Spleen (tissue), 11 donors: ENCODE measurements at regions not wholly inside any gene's neighbourhood (a gene's known extent, or its start where the extent isn't known, plus 50 kb on each side); places are given as distances from the start of the nearest gene placed in this dataset.
A peak's percentile ranks its signal among the peaks of the same experiment; 100 is the strongest.

Experiments used
- DNase-seq: peaks from one replicate; pipeline ENCODE4 v3.0.0-alpha.2; 2020
- H3K27ac ChIP-seq, 8 donors: fragments of 200-600 bp; sonication (generic) in 7 of 8; 1 replicate in 4 of 8; 2 replicates in 4 of 8; pipeline versions ENCODE4 v1.5.0 to v1.8.0; 2016 to 2021; ENCODE audit warnings: inconsistent platforms in 4 of 8, mild to moderate bottlenecking in 4 of 8, moderate library complexity in 1 of 8
- H3K27me3 ChIP-seq, 7 donors: fragments of 200-600 bp; sonication (generic) in 6 of 7; replicated peaks in 1 of 7; 1 replicate in 4 of 7; 2 replicates in 3 of 7; pipeline versions ENCODE4 v1.5.0 to v1.8.0; 2016 to 2021; ENCODE audit warnings: inconsistent platforms in 3 of 7, mild to moderate bottlenecking in 1 of 7
- H3K36me3 ChIP-seq, 6 donors: fragments of 200-600 bp; sonication (generic) in 5 of 6; 1 replicate in 4 of 6; 2 replicates in 2 of 6; pipeline versions ENCODE4 v1.5.0 to v1.8.0; 2016 to 2021; ENCODE audit warnings: inconsistent platforms in 2 of 6
- H3K4me1 ChIP-seq, 6 donors: fragments of 200-600 bp; sonication (generic) in 5 of 6; 1 replicate in 3 of 6; 2 replicates in 3 of 6; pipeline versions ENCODE4 v1.5.0 to v1.8.0; 2016 to 2021; ENCODE audit warnings: inconsistent platforms in 3 of 6
- H3K4me3 ChIP-seq, 8 donors: fragments of 200-600 bp; sonication (generic) in 7 of 8; 1 replicate in 4 of 8; 2 replicates in 4 of 8; pipeline versions ENCODE4 v1.5.0 to v1.8.0; 2016 to 2021; ENCODE audit warnings: inconsistent platforms in 4 of 8, mild to moderate bottlenecking in 4 of 8, moderate library complexity in 2 of 8
- H3K9me3 ChIP-seq, 8 donors: fragments of 200-600 bp; sonication (generic) in 7 of 8; 1 replicate in 4 of 8; 2 replicates in 4 of 8; pipeline versions ENCODE4 v1.5.0 to v1.8.0; 2016 to 2021; ENCODE audit warnings: inconsistent platforms in 4 of 8
- CTCF ChIP-seq, 11 experiments: fragments of 200-600 bp in 7 of 11; fragments of 450-650 bp in 4 of 11; sonication (generic) in 4 of 11; IDR thresholded peaks in 8 of 11; conservative IDR thresholded peaks in 3 of 11; 1 replicate in 7 of 11; 2 replicates in 4 of 11; pipeline versions ENCODE4 v1.4.0 to v1.8.0; 2016 to 2021; ENCODE audit warnings: antibody characterized with exemption in 11 of 11, inconsistent platforms in 4 of 11, mild to moderate bottlenecking in 1 of 11
- POLR2A ChIP-seq, 3 donors: fragments of 450-650 bp; IDR thresholded peaks; one replicate each; pipeline ENCODE4 v1.5.1; 2017; ENCODE audit warnings: antibody characterized with exemption in 3 of 3, mild to moderate bottlenecking in 1 of 3
- POLR2AphosphoS5 ChIP-seq, 3 donors: sonication (generic); formaldehyde crosslinking; IDR thresholded peaks; one replicate each; pipeline ENCODE4 v1.5.1; 2017; ENCODE audit warnings: antibody characterized with exemption in 3 of 3
- WGBS, 5 donors: extraction: QIAGEN DNeasy Blood & Tissue Kit in 3 of 5; methylation state at CpG; one replicate each; pipeline versions ENCODE4 v1.1.5 to v1.1.7; 2013 to 2018; 5-methylcytosine and 5-hydroxymethylcytosine counted together
- intact Hi-C: fragments of 100-400 bp; cut with DNase I; formaldehyde crosslinking; loops from one replicate; pipeline ENCODE4 v1.15.0; 2023; ENCODE audit warnings: low total_unique reads
- donor health status: healthy with polysubstance abuse.
- donor health status: DM: no; HTN: no; CAD: no; lungs with moderate emphysema.
- donor health status: DM: no; HTN: no; CAD: no.
- donor health status: Bipolar disorder and iron deficiency.
- donor health status: healthy.
- donor health status: DM: no; HTN: no; CAD: no.
- donor health status: DM: yes; HTN: yes; CAD: no.

DNA sequence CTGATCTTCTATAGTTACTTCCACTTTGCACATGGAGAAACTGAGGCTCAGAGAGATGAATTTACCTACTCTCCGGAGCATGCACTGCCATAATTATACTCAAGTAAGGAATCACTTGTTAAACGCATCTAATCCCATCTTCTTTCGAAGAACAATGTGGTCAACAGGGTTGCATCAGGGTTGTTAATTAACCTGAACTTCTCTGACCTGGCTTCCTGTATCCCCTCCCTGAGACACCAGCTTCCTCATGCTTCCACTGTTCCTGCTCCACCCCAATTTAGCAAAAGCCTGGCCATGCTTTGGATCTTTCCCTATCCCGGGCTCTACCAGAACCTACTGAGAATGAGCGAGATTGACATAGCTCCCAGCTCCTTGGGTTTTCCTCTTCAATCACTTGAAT lies 136.7 kb downstream of the SMIM20 start:
- Histone ChIP-seq H3K27ac (no peak overlapping the region), H3K4me3 (no peak overlapping the region), H3K27me3 (peaks cover 0 to 6% (median 0%) of the 10 kb centered on the region in 7 donors), H3K9me3 (no peaks in the 10 kb centered on the region), H3K4me1 (peaks cover 0 to 9% (median 0%) of the 10 kb centered on the region in 6 donors), H3K36me3 (no peaks in the 10 kb centered on the region)
- intact Hi-C loops = no loop called here
- WGBS, 5 donors = 89 to 95% (median 91%) methylated on average over 5 of the region's 5 CpGs
- no peak for TF ChIP-seq POLR2A (IDR thresholded peaks at IDR 0.05)
- no peak for TF ChIP-seq CTCF (IDR thresholded peaks at IDR 0.05 in 8 of 11, conservative IDR thresholded peaks at IDR 0.05 in 3 of 11)
- no peak for TF ChIP-seq POLR2AphosphoS5 (IDR thresholded peaks at IDR 0.05)
- DNase-seq = peak; percentile 0

GRCh38 chr4:26051240-26051639 lies 137.2 kb downstream of the SMIM20 start:
- intact Hi-C loops = no loop called here
- Histone ChIP-seq H3K27me3 (peaks cover 0 to 6% (median 0%) of the 10 kb centered on the region in 7 donors), H3K36me3 (no peaks in the 10 kb centered on the region), H3K4me3 (no peak overlapping the region), H3K4me1 (peaks cover 0 to 15% (median 0%) of the 10 kb centered on the region in 6 donors), H3K27ac (no peak overlapping the region), H3K9me3 (no peaks in the 10 kb centered on the region)
- TF ChIP-seq POLR2AphosphoS5 (IDR thresholded peaks at IDR 0.05) = no peak
- no peak for TF ChIP-seq CTCF (IDR thresholded peaks at IDR 0.05 in 8 of 11, conservative IDR thresholded peaks at IDR 0.05 in 3 of 11)
- no peak for TF ChIP-seq POLR2A (IDR thresholded peaks at IDR 0.05)
- DNase-seq = peak; percentile 16
- 83 to 92% (median 87%) methylated on average over 6 to 7 of the region's 7 CpGs for WGBS, 5 donors

DNA sequence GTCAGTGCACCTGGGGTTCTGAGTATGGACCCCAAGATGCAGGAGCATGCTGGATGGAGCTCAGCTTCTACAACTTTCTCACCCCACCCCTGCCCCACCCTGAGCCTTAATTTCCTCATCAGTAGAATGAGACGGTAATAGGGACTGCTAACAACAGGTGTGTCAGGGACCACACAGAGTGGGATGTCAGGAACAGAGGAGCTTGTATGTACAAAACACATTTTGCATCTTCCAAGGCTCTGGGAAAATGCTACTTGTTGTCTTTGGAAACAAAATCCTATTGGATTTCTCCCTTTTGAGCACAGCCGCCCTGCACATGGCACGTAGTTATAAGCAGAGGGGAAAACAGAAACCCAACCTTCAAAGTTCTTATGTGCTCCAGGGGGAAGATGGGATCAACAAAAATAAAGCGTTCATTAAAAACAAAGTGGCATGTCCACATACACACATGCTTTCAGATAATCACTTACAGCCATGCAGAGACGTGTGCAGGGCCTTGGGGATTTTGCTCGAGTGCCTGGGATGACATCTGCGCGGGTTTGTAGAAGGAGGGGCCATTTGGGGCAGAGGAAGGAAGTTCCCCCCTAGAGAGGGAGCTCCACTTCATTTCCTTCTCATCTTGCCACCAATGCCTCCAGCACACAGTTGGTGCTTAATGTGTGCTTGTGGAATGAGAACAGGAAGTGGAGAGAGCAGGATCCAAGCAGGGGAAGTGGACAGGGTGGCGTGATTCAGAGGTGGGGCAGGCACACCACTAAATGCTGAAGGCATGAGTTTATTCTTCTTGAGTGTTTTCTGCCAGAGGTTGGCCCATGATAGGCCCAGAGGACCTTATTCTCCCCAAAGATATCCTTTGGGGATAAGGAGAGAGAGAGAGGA lies 138.9 kb downstream of the SMIM20 start:
- no peak overlapping the region for H3K27ac ChIP-seq
- no peaks in the 10 kb centered on the region for H3K9me3 ChIP-seq
- peaks cover 0 to 6% (median 0%) of the 10 kb centered on the region in 7 donors for H3K27me3 ChIP-seq
- no peak for DNase-seq
- intact Hi-C loops = no loop called here
- TF ChIP-seq CTCF (IDR thresholded peaks at IDR 0.05 in 8 of 11, conservative IDR thresholded peaks at IDR 0.05 in 3 of 11) (no peak), POLR2AphosphoS5 (IDR thresholded peaks at IDR 0.05) (no peak), POLR2A (IDR thresholded peaks at IDR 0.05) (no peak)
- H3K4me3 ChIP-seq = no peak overlapping the region
- H3K4me1 ChIP-seq = peaks cover 0 to 15% (median 0%) of the 10 kb centered on the region in 6 donors
- no peaks in the 10 kb centered on the region for H3K36me3 ChIP-seq
- 48 to 66% (median 59%) methylated on average over 9 of the region's 9 CpGs for WGBS, 5 donors

- Histone ChIP-seq H3K9me3 (no peaks in the 10 kb centered on the region), H3K27ac (no peak overlapping the region), H3K4me1 (peaks cover 0 to 19% (median 0%) of the 10 kb centered on the region in 6 donors), H3K36me3 (no peaks in the 10 kb centered on the region), H3K4me3 (no peak overlapping the region), H3K27me3 (peaks cover 0 to 6% (median 0%) of the 10 kb centered on the region in 7 donors)
- TF ChIP-seq POLR2A (IDR thresholded peaks at IDR 0.05) = no peak
- no peak for TF ChIP-seq CTCF (IDR thresholded peaks at IDR 0.05 in 8 of 11, conservative IDR thresholded peaks at IDR 0.05 in 3 of 11)
- TF ChIP-seq POLR2AphosphoS5 (IDR thresholded peaks at IDR 0.05) = no peak
- intact Hi-C loops = no loop called here
- WGBS, 5 donors = 79 to 90% (median 87%) methylated on average over 4 of the region's 4 CpGs
- no peak for DNase-seq
Observed at GRCh38 chr4:26053761-26054160, 139.7 kb downstream of the SMIM20 start.
